Small intestine (tissue), 7 donors: ENCODE measurements at regions not wholly inside any gene's neighbourhood (a gene's known extent, or its start where the extent isn't known, plus 50 kb on each side); places are given as distances from the start of the nearest gene placed in this dataset.

Experiments used
- DNase-seq, 2 donors: peaks; one replicate each; pipeline versions ENCODE4 v3.0.0 to v3.0.0-alpha.2; 2013
- FAIRE-seq: peaks from 2 replicates; lab custom pipeline; 2012; peaks lifted over from hg19 to GRCh38; lab: Jason Lieb, UNC
- H3K27ac ChIP-seq, 3 donors: one replicate each; pipeline ENCODE4 v1.5.1; 2013; ENCODE audit warnings: low read length in 2 of 3, mild to moderate bottlenecking in 2 of 3, control low read depth in 1 of 3, inconsistent platforms in 1 of 3, low read depth in 1 of 3, moderate library complexity in 1 of 3
- H3K27me3 ChIP-seq, 3 donors: one replicate each; pipeline ENCODE4 v1.6.1; 2013; ENCODE audit warnings: low read length in 3 of 3, inconsistent platforms in 1 of 3; ENCODE audit not compliant: control insufficient read depth in 3 of 3, insufficient read depth in 3 of 3
- H3K36me3 ChIP-seq, 3 donors: one replicate each; pipeline ENCODE4 v1.6.1; 2013; ENCODE audit warnings: low read length in 3 of 3, inconsistent platforms in 1 of 3, low read depth in 1 of 3, mild to moderate bottlenecking in 1 of 3, moderate library complexity in 1 of 3; ENCODE audit not compliant: control insufficient read depth in 3 of 3, insufficient read depth in 2 of 3
- H3K4me1 ChIP-seq, 3 donors: one replicate each; pipeline ENCODE4 v1.6.1; 2013; ENCODE audit warnings: low read length in 2 of 3, inconsistent platforms in 1 of 3, low read depth in 1 of 3, mild to moderate bottlenecking in 1 of 3, moderate library complexity in 1 of 3; ENCODE audit not compliant: control insufficient read depth in 3 of 3, insufficient read depth in 2 of 3
- H3K4me3 ChIP-seq, 3 donors: one replicate each; pipeline ENCODE4 v1.5.1; 2013; ENCODE audit warnings: low read length in 3 of 3, control low read depth in 1 of 3, inconsistent platforms in 1 of 3, low read depth in 1 of 3, mild to moderate bottlenecking in 1 of 3, moderate library complexity in 1 of 3
- H3K9me3 ChIP-seq, 2 donors: one replicate each; pipeline ENCODE4 v1.6.1; 2013; ENCODE audit warnings: low read depth in 1 of 2, low read length in 1 of 2; ENCODE audit not compliant: control insufficient read depth in 2 of 2, insufficient read depth in 1 of 2
- WGBS, 3 donors: extraction: QIAGEN DNeasy Blood & Tissue Kit; methylation state at CpG; one replicate each; pipeline ENCODE4 v1.1.7; 2013; 5-methylcytosine and 5-hydroxymethylcytosine counted together
- donor health status: healthy with polysubstance abuse.
- donor health status: control.
- donor health status: control.
- donor health status: Bipolar disorder and iron deficiency.
- donor health status: healthy.

DNA sequence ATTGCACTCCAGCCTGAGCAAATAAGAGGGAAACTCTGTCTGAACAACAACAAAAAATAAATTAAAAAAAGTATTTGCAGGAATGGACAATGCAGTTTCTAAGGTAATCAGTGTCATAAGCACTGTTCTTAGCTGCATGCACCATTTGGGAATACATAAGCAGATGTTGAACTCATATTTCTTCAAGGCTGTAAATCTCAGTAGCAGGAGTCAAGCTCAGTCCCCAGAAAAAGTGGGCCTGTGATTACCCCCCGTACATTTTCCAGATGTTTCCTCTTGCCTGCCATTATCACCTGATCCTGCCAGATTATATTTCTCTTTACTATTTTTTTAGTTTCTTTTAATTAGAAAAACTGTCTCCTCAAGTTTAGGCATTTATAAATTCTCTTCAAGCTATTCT is 667.6 kb upstream of the ANKRD30A start:
- no peaks in the 10 kb centered on the region for H3K36me3 ChIP-seq
- no peak for DNase-seq
- no peak overlapping the region for H3K4me3 ChIP-seq
- H3K27ac ChIP-seq = no peak overlapping the region
- H3K9me3 ChIP-seq = peaks cover 0 to 2% of the 10 kb centered on the region in 2 donors
- H3K27me3 ChIP-seq = no peaks in the 10 kb centered on the region
- FAIRE-seq = no peak
- 61 to 81% (median 69%) methylated on average over 1 of the region's 1 CpG for WGBS, 3 donors
- H3K4me1 ChIP-seq = no peaks in the 10 kb centered on the region

DNA sequence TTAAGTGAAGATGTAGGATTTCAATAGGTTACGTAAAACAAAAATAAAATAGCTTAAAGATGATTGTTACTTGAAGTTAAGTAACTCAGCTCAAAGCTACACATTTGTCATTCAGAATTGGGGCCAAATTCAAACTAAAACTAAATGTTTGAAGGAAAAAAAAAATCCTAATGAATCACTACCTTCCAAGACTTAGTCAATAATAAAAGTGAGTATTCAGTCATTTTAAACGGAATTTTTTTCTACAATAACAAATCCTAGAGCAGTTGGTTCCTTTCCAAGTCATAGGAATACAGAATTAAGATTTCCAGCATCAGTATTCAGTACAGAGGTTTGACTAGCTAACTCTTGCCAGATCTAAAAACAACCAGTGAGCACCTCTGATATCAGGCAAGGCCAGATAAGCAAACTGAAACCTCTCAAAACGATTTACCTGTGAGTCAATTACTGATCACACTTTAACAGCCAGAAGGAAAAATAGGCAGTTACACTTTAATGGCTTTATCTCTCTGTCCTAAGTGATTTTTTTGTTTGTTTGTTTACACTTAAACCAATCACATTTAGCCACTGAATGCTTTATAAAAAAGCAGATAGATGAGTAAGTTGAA is 669.8 kb upstream of the ANKRD30A start:
- H3K27me3 ChIP-seq = no peaks in the 10 kb centered on the region
- 34 to 54% (median 38%) methylated on average over 3 of the region's 3 CpGs for WGBS, 3 donors
- peaks cover 0 to 2% of the 10 kb centered on the region in 2 donors for H3K9me3 ChIP-seq
- DNase-seq = no peak
- FAIRE-seq = no peak
- H3K36me3 ChIP-seq = no peaks in the 10 kb centered on the region
- H3K4me3 ChIP-seq = no peak overlapping the region
- H3K27ac ChIP-seq = no peak overlapping the region
- H3K4me1 ChIP-seq = no peaks in the 10 kb centered on the region

- peaks cover 0 to 2% of the 10 kb centered on the region in 2 donors for H3K9me3 ChIP-seq
- H3K27me3 ChIP-seq = no peaks in the 10 kb centered on the region
- no peak for DNase-seq
- no peaks in the 10 kb centered on the region for H3K36me3 ChIP-seq
- H3K4me1 ChIP-seq = no peaks in the 10 kb centered on the region
- no peak overlapping the region for H3K27ac ChIP-seq
- 70 to 84% (median 75%) methylated on average over 4 of the region's 4 CpGs for WGBS, 3 donors
- no peak overlapping the region for H3K4me3 ChIP-seq
- FAIRE-seq = no peak
These were observed 672.5 kb upstream of the ANKRD30A start for GRCh38 chr10:36452851-36453250.

- DNase-seq (no peak), FAIRE-seq (no peak)
- H3K27me3 ChIP-seq = no peaks in the 10 kb centered on the region
- no peak overlapping the region for H3K4me3 ChIP-seq
- H3K4me1 ChIP-seq = no peaks in the 10 kb centered on the region
- H3K27ac ChIP-seq = no peak overlapping the region
- no peaks in the 10 kb centered on the region for H3K36me3 ChIP-seq
- 83 to 89% (median 88%) methylated on average over 8 of the region's 8 CpGs for WGBS, 3 donors
- no peaks in the 10 kb centered on the region for H3K9me3 ChIP-seq
These were observed 673.9 kb upstream of the ANKRD30A start for GRCh38 chr10:36451391-36451970.

DNA sequence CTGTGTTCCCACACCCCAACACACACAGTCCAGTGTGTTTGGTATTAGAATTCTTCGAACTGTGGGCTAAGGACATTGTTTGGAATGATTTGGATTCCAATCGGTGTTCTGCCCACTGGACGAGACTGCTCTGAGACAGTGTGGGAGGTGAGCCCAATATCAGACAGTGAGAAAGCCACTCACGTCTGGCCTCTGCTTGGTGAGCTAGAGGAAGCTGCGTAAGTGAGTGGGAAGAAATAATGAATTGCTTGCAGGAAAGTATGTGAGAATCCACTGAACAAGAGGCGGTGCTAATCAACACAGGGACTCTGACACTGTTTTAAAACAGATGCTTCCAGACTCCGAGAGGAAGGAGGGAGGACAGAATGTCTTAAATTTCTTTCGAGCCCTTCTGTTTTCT is 675.0 kb upstream of the ANKRD30A start:
- FAIRE-seq = no peak
- Histone ChIP-seq H3K27me3 (no peaks in the 10 kb centered on the region), H3K9me3 (no peaks in the 10 kb centered on the region), H3K4me3 (no peak overlapping the region), H3K27ac (no peak overlapping the region), H3K36me3 (no peaks in the 10 kb centered on the region), H3K4me1 (no peaks in the 10 kb centered on the region)
- WGBS, 3 donors = 60 to 79% (median 73%) methylated on average over 8 of the region's 8 CpGs
- peak in 1 of 2 donors; percentile 2 for DNase-seq

- FAIRE-seq (no peak), DNase-seq (no peak)
- no peaks in the 10 kb centered on the region for H3K27me3 ChIP-seq
- no peak overlapping the region for H3K4me3 ChIP-seq
- WGBS, 3 donors = 48 to 61% (median 54%) methylated on average over 11 of the region's 11 CpGs
- H3K27ac ChIP-seq = no peak overlapping the region
- H3K4me1 ChIP-seq = no peaks in the 10 kb centered on the region
- H3K36me3 ChIP-seq = no peaks in the 10 kb centered on the region
- no peaks in the 10 kb centered on the region for H3K9me3 ChIP-seq
These were observed 676.4 kb upstream of the ANKRD30A start for GRCh38 chr10:36448760-36449691.

DNA sequence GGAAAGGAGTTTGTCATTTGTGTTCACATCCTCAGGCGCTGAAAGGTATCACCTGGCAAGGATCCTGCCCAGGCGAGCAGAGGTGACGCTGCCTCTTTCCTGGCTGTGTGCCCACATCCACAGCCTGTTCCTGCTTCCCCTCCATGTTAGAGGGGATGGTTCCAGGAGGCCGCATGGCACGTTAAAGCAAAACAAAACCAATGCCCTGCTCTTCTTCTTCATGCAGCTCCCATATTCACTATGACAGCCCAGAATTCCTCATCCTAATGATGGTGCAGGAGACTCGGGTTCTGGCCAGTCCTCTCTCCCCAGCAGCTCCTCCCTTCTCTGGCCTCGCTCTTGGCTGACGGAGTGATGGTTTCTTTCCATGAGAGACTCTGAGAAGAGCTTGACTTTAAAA is 678.5 kb upstream of the ANKRD30A start:
- DNase-seq = no peak
- Histone ChIP-seq H3K36me3 (no peaks in the 10 kb centered on the region), H3K27me3 (no peaks in the 10 kb centered on the region), H3K4me1 (no peaks in the 10 kb centered on the region), H3K27ac (no peak overlapping the region), H3K4me3 (no peak overlapping the region), H3K9me3 (no peaks in the 10 kb centered on the region)
- FAIRE-seq = no peak
- WGBS, 3 donors = 72 to 80% (median 74%) methylated on average over 8 of the region's 8 CpGs

DNA sequence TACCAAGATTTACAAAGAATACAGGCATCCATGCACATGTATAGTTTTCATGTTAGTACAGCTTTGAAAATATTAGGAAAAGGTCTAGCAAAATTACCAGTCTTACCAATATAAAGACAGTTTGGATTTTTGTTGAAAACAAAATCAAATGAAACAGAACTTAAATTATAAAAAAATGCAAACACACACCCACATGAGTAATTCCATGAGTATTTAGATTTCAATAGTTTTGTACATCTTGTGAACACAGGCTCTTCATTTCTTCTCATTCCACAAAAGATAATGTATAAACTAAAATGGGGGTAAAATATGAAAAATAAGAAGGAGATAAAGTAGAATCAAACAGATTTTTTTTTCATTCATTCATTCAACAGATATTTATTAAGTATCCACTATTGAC is 682.2 kb upstream of the ANKRD30A start:
- Histone ChIP-seq H3K27me3 (no peaks in the 10 kb centered on the region), H3K27ac (no peak overlapping the region), H3K36me3 (no peaks in the 10 kb centered on the region), H3K9me3 (no peaks in the 10 kb centered on the region), H3K4me3 (no peak overlapping the region), H3K4me1 (no peaks in the 10 kb centered on the region)
- DNase-seq = no peak
- no peak for FAIRE-seq
